Transverse colon (tissue), 4 donors: ENCODE measurements at regions not wholly inside any gene's neighbourhood (a gene's known extent, or its start where the extent isn't known, plus 50 kb on each side); places are given as distances from the start of the nearest gene placed in this dataset.

Experiments
- CTCF ChIP-seq, 5 experiments: fragments of 200-600 bp in 3 of 5; fragments of 450-650 bp in 2 of 5; sonication (generic) in 3 of 5; IDR thresholded peaks; 1 replicate in 2 of 5; 2 replicates in 3 of 5; pipeline ENCODE4 v1.5.1; 2016 to 2017; ENCODE audit warnings: antibody characterized with exemption in 5 of 5, inconsistent platforms in 3 of 5, mild to moderate bottlenecking in 2 of 5, moderate library complexity in 1 of 5
- EP300 ChIP-seq: sonication (generic); formaldehyde crosslinking; IDR thresholded peaks from one replicate; pipeline ENCODE4 v1.6.1; 2017; ENCODE audit warnings: antibody characterized with exemption, low read depth
- POLR2A ChIP-seq: fragments of 450-650 bp; IDR thresholded peaks from one replicate; pipeline ENCODE4 v1.6.1; 2016; ENCODE audit warnings: antibody characterized with exemption, mild to moderate bottlenecking, moderate library complexity
- POLR2AphosphoS5 ChIP-seq, 3 donors: sonication (generic); formaldehyde crosslinking; IDR thresholded peaks; one replicate each; pipeline ENCODE4 v1.6.1; 2016; ENCODE audit warnings: antibody characterized with exemption in 3 of 3

GRCh38 chr13:40024204-40024966 lies 368.9 kb downstream of the COG6 start:
- TF ChIP-seq CTCF (IDR thresholded peaks at IDR 0.05), result no peak
- no peak for TF ChIP-seq POLR2A
- no peak for TF ChIP-seq EP300
- no peak for TF ChIP-seq POLR2AphosphoS5 (IDR thresholded peaks at IDR 0.05)
